Loucy (cell line): ENCODE measurements at regions not wholly inside any gene's neighbourhood (a gene's known extent, or its start where the extent isn't known, plus 50 kb on each side); places are given as distances from the start of the nearest gene placed in this dataset.
A peak's percentile ranks its signal among the peaks of the same experiment; 100 is the strongest.

Experiments
- H2AFZ ChIP-seq: fragments of 200-600 bp; sonication (generic); 2 replicates; pipeline ENCODE4 v1.6.0; 2016; ENCODE audit warnings: antibody characterized with exemption, mild to moderate bottlenecking, low read length, moderate library complexity
- H3F3A ChIP-seq: fragments of 200-600 bp; 2 replicates; pipeline ENCODE4 v1.6.0; 2016; ENCODE audit warnings: antibody characterized with exemption, low read depth, mild to moderate bottlenecking
- H3K27me3 ChIP-seq: fragments of 200-600 bp; sonication (generic); 2 replicates; pipeline ENCODE4 v1.6.1; 2014; ENCODE audit warnings: low read length, mild to moderate bottlenecking; ENCODE audit not compliant: insufficient read depth, poor library complexity, severe bottlenecking
- H3K36me3 ChIP-seq: fragments of 200-600 bp; sonication (generic); 2 replicates; pipeline ENCODE4 v1.6.1; 2016; ENCODE audit warnings: low read length; ENCODE audit not compliant: insufficient read depth
- H3K4me1 ChIP-seq: fragments of 200-600 bp; sonication (generic); 2 replicates; pipeline ENCODE4 v1.5.1; 2014; ENCODE audit warnings: low read length, mild to moderate bottlenecking; ENCODE audit not compliant: insufficient read depth, poor library complexity, severe bottlenecking
- H3K4me2 ChIP-seq: fragments of 200-600 bp; sonication (generic); 2 replicates; pipeline ENCODE4 v1.6.0; 2014; ENCODE audit warnings: antibody characterized with exemption, low read length, low read depth, mild to moderate bottlenecking; ENCODE audit not compliant: poor library complexity, severe bottlenecking
- H3K4me3 ChIP-seq: fragments of 200-600 bp; sonication (generic); 2 replicates; pipeline ENCODE4 v1.5.1; 2014; ENCODE audit warnings: low read length, mild to moderate bottlenecking, mixed read lengths; ENCODE audit not compliant: poor library complexity, severe bottlenecking
- H3K79me2 ChIP-seq: fragments of 200-600 bp; sonication (generic); 2 replicates; pipeline ENCODE4 v1.6.1; 2014; ENCODE audit warnings: low read length; ENCODE audit not compliant: insufficient read depth
- H3K9ac ChIP-seq: fragments of 200-600 bp; sonication (generic); 2 replicates; pipeline ENCODE4 v1.6.0; 2014; ENCODE audit warnings: mild to moderate bottlenecking, low read depth, low read length, moderate library complexity; ENCODE audit not compliant: poor library complexity, severe bottlenecking
- H3K9me2 ChIP-seq: fragments of 200-600 bp; sonication (generic); replicated peaks from 2 replicates; pipeline ENCODE4 v1.6.1; 2016; ENCODE audit warnings: low read depth, low read length, mixed read lengths
- H3K9me3 ChIP-seq: fragments of 200-600 bp; sonication (generic); 2 replicates; pipeline ENCODE4 v1.6.1; 2014; ENCODE audit warnings: mild to moderate bottlenecking, antibody characterized with exemption, low read length, low read depth; ENCODE audit not compliant: insufficient read depth
- H4K20me1 ChIP-seq: fragments of 200-600 bp; sonication (generic); 2 replicates; pipeline ENCODE4 v1.6.0; 2014; ENCODE audit warnings: antibody characterized with exemption, low read length, mild to moderate bottlenecking; ENCODE audit not compliant: insufficient read depth, poor library complexity, severe bottlenecking
- CTCF ChIP-seq: fragments of 200-600 bp; sonication (generic); conservative IDR thresholded peaks from 2 replicates; pipeline ENCODE4 v1.5.1; 2014; ENCODE audit warnings: mild to moderate bottlenecking, antibody characterized with exemption, low read length
- EZH2phosphoT487 ChIP-seq: fragments of 200-600 bp; IDR thresholded peaks from 2 replicates; pipeline ENCODE4 v1.6.1; 2018; ENCODE audit warnings: antibody characterized with exemption, mild to moderate bottlenecking, moderate library complexity, borderline replicate concordance

GRCh38 chr18:44259610-44260009, 421.1 kb upstream of the SETBP1 start:
- H3K4me2 ChIP-seq, result no peak overlapping the region
- no peak overlapping the region for H2AFZ ChIP-seq
- peaks cover 14% of the 10 kb centered on the region; the same call in 1 of the 2 replicates for H3K9me3 ChIP-seq
- no peak for TF ChIP-seq CTCF
- no peak for TF ChIP-seq EZH2phosphoT487
- H3K27me3 ChIP-seq, result no peaks in the 10 kb centered on the region
- no peaks in the 10 kb centered on the region for H3F3A ChIP-seq
- H3K4me1 ChIP-seq, result no peaks in the 10 kb centered on the region
- no peaks in the 10 kb centered on the region for H3K9me2 ChIP-seq
- H3K36me3 ChIP-seq, result no peaks in the 10 kb centered on the region
- no peaks in the 10 kb centered on the region for H3K79me2 ChIP-seq
- H4K20me1 ChIP-seq, result no peaks in the 10 kb centered on the region
- no peak overlapping the region for H3K9ac ChIP-seq
- H3K4me3 ChIP-seq, result no peak overlapping the region

- H3K4me2 ChIP-seq, result peak overlapping the region; percentile 54
- no peaks in the 10 kb centered on the region for H3K79me2 ChIP-seq
- H3K9me3 ChIP-seq, result peaks cover 14% of the 10 kb centered on the region; the same call in 1 of the 2 replicates
- no peaks in the 10 kb centered on the region for H3K36me3 ChIP-seq
- TF ChIP-seq EZH2phosphoT487, result no peak
- TF ChIP-seq CTCF, result no peak
- no peaks in the 10 kb centered on the region for H4K20me1 ChIP-seq
- H3K4me1 ChIP-seq, result peaks cover 17% of the 10 kb centered on the region
- peak overlapping the region; percentile 4 for H3K9ac ChIP-seq
- H3K9me2 ChIP-seq, result no peaks in the 10 kb centered on the region
- H2AFZ ChIP-seq, result no peak overlapping the region
- peak overlapping the region; percentile 33 for H3K4me3 ChIP-seq
- no peaks in the 10 kb centered on the region for H3K27me3 ChIP-seq
- H3F3A ChIP-seq, result no peaks in the 10 kb centered on the region
These were observed 415.3 kb upstream of the SETBP1 start for GRCh38 chr18:44265437-44265836.

DNA sequence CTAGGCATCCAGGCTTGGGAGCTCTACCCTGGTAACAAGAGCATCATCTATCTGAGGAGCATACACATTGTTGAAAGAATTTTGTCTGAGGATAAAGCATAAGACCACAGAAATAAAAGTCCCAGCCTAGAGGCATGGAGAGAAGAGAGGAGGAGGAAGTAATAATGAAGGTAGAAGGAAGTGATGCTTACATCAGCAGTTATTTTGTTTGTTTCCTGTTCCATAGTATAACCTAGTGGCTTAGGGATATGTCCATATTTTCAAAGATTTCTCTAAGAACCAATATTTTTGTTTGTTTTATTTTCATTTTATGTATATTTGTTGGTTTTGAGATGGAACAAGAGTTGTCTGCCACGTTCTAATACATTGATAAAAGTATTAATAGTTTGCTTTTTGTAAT, 407.4 kb upstream of the SETBP1 start:
- Histone ChIP-seq H3K4me1 (peaks cover 12% of the 10 kb centered on the region), H3K36me3 (no peaks in the 10 kb centered on the region), H3K9me3 (no peaks in the 10 kb centered on the region), H4K20me1 (no peaks in the 10 kb centered on the region), H3F3A (no peaks in the 10 kb centered on the region), H3K9ac (no peak overlapping the region), H3K27me3 (no peaks in the 10 kb centered on the region), H2AFZ (no peak overlapping the region), H3K9me2 (no peaks in the 10 kb centered on the region), H3K4me3 (no peak overlapping the region), H3K79me2 (no peaks in the 10 kb centered on the region), H3K4me2 (no peak overlapping the region)
- TF ChIP-seq CTCF (no peak), EZH2phosphoT487 (no peak)
